Small intestine (tissue), 7 donors: ENCODE measurements at regions not wholly inside any gene's neighbourhood (a gene's known extent, or its start where the extent isn't known, plus 50 kb on each side); places are given as distances from the start of the nearest gene placed in this dataset.
"Not testable (repeated sequence)": the region's sequence is repeated elsewhere in the genome, so short reads cannot be mapped to it uniquely, and the experiment has no call there.

ENCODE experiments used
- DNase-seq, 2 donors: peaks; one replicate each; pipeline versions ENCODE4 v3.0.0 to v3.0.0-alpha.2; 2013
- FAIRE-seq: peaks from 2 replicates; lab custom pipeline; 2012; peaks lifted over from hg19 to GRCh38; lab: Jason Lieb, UNC
- H3K27ac ChIP-seq, 3 donors: one replicate each; pipeline ENCODE4 v1.5.1; 2013; ENCODE audit warnings: low read length in 2 of 3, mild to moderate bottlenecking in 2 of 3, control low read depth in 1 of 3, inconsistent platforms in 1 of 3, low read depth in 1 of 3, moderate library complexity in 1 of 3
- H3K27me3 ChIP-seq, 3 donors: one replicate each; pipeline ENCODE4 v1.6.1; 2013; ENCODE audit warnings: low read length in 3 of 3, inconsistent platforms in 1 of 3; ENCODE audit not compliant: control insufficient read depth in 3 of 3, insufficient read depth in 3 of 3
- H3K36me3 ChIP-seq, 3 donors: one replicate each; pipeline ENCODE4 v1.6.1; 2013; ENCODE audit warnings: low read length in 3 of 3, inconsistent platforms in 1 of 3, low read depth in 1 of 3, mild to moderate bottlenecking in 1 of 3, moderate library complexity in 1 of 3; ENCODE audit not compliant: control insufficient read depth in 3 of 3, insufficient read depth in 2 of 3
- H3K4me1 ChIP-seq, 3 donors: one replicate each; pipeline ENCODE4 v1.6.1; 2013; ENCODE audit warnings: low read length in 2 of 3, inconsistent platforms in 1 of 3, low read depth in 1 of 3, mild to moderate bottlenecking in 1 of 3, moderate library complexity in 1 of 3; ENCODE audit not compliant: control insufficient read depth in 3 of 3, insufficient read depth in 2 of 3
- H3K4me3 ChIP-seq, 3 donors: one replicate each; pipeline ENCODE4 v1.5.1; 2013; ENCODE audit warnings: low read length in 3 of 3, control low read depth in 1 of 3, inconsistent platforms in 1 of 3, low read depth in 1 of 3, mild to moderate bottlenecking in 1 of 3, moderate library complexity in 1 of 3
- H3K9me3 ChIP-seq, 2 donors: one replicate each; pipeline ENCODE4 v1.6.1; 2013; ENCODE audit warnings: low read depth in 1 of 2, low read length in 1 of 2; ENCODE audit not compliant: control insufficient read depth in 2 of 2, insufficient read depth in 1 of 2
- WGBS, 3 donors: extraction: QIAGEN DNeasy Blood & Tissue Kit; methylation state at CpG; one replicate each; pipeline ENCODE4 v1.1.7; 2013; 5-methylcytosine and 5-hydroxymethylcytosine counted together
- donor health status: healthy with polysubstance abuse.
- donor health status: control.
- donor health status: control.
- donor health status: Bipolar disorder and iron deficiency.
- donor health status: healthy.

DNA sequence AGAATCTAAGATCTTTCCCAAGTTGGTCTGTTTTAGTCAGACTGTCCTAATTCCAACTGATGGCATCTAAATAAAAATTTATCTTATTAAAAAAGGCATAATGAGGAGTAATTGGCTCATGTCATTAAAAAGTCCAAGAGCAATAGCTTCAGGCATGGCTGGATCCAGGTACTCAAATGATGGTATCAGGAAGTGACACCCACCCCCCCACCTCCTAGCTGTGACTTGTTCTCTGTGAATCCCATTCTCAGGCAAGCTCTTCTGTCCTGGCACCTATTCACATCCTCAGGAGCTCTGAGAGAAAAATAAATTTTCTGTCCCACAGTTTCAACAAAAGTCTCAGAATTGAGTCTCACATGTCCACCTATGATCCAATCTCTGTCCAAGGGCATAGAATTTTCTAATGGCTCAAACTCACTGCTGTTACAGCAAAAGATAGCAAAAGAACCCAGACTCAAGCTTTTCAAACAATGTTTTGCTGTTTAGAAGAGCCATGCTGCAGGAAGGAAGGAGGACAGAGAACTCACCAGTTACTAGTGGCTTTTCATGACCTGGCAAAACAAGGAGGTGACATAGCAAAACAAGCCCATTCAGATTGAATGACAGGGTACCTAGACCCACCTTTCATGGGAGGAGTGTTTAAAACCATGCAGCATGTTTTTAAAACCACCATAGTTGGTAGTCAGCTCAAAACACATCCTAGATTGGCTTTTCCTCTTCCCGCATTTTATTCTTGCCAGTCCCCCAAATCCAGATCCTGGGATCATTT, 496.1 kb downstream of the PREX1 start:
- no peak for DNase-seq
- Histone ChIP-seq H3K4me3 (no peak overlapping the region), H3K4me1 (no peaks in the 10 kb centered on the region), H3K27me3 (no peaks in the 10 kb centered on the region), H3K9me3 (no peaks in the 10 kb centered on the region), H3K36me3 (no peaks in the 10 kb centered on the region), H3K27ac (no peak overlapping the region)
- no peak for FAIRE-seq
- 82 to 96% (median 86%) methylated on average over 1 of the region's 1 CpG for WGBS, 3 donors

DNA sequence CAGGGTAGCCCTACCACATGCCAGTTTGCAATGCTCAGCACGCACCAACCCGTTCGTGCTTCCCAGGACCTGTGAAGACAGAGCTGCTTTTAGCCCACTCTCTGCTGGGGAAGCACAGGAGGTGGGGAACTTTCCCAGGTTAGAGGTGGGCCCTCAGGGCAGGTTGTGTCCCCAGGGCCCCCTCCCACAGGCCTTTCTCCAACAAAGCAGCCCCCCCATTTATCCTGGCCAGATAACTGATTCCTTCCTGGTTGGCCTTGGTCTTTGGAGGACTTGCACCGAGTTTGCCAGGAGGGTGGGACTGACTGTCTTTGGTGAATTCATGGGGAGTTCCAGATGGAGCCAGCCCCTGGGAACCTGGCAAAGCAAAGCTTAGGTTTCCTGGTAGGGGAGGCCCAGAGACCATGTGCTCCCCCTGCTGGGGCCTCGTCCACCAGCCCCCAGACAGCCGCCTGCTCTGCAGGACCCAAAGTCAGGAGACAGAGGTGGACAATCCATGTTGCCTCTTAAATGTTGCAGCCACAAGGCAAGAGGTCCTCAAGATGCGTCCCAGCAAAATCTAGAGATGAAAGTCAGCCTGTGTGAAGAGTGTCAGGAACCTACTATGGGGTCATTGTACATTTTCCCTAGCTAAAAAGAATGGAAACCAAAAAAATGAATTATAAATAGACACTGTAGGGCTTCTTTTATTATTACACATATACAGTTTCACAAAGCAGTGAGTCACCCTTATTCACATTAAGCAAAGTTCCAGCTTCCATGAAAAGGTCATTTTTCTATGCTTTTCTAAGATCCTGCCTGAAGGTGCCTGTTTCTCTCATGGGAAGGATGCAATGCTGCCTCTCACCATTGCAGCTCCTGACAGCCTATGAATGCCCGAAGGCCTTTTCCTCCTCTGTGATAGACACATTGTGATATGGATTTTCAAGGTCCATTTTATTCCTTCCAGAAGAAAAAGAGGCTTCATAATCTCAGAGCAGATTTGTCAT, 497.8 kb downstream of the PREX1 start:
- Histone ChIP-seq H3K27me3 (no peaks in the 10 kb centered on the region), H3K9me3 (no peaks in the 10 kb centered on the region), H3K4me3 (no peak overlapping the region), H3K27ac (no peak overlapping the region), H3K36me3 (no peaks in the 10 kb centered on the region), H3K4me1 (no peaks in the 10 kb centered on the region)
- WGBS, 3 donors: 65 to 77% (median 66%) methylated on average over 8 of the region's 8 CpGs
- no peak for FAIRE-seq
- DNase-seq: peak; percentile 5 to 17

DNA sequence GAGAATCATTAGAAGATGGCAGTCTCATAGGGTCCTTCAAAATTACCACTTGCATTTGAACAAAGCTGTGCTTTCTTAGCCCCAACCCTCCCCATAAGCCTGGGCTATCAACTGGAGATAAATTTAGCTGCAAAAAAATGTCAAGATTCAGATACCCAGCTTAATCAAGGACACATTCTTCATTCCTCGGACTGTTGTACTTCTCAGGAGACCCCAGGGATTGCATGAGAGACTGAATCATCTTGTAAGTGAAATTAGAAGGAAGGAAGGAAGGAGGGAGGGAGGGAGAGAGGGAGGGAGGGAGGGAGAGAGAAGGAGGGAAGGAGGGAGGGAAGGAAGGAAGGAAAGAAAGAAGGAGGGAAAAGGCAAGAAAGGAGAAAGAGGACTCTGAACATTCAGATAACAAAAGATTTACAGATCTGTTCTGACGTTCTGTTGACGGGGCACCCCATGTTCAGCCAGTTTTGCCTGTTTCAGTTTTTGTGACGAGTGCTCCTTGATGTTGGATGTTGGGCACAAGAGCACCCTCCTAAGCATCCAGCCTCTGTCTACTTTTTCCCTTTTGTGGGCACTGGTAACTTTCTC, 498.7 kb downstream of the PREX1 start:
- Histone ChIP-seq H3K4me3 (no peak overlapping the region), H3K36me3 (no peaks in the 10 kb centered on the region), H3K27me3 (no peaks in the 10 kb centered on the region), H3K9me3 (no peaks in the 10 kb centered on the region), H3K27ac (no peak overlapping the region), H3K4me1 (no peaks in the 10 kb centered on the region)
- FAIRE-seq (no peak), DNase-seq (no peak)
- WGBS, 3 donors: 52 to 60% (median 55%) methylated on average over 4 of the region's 4 CpGs

DNA sequence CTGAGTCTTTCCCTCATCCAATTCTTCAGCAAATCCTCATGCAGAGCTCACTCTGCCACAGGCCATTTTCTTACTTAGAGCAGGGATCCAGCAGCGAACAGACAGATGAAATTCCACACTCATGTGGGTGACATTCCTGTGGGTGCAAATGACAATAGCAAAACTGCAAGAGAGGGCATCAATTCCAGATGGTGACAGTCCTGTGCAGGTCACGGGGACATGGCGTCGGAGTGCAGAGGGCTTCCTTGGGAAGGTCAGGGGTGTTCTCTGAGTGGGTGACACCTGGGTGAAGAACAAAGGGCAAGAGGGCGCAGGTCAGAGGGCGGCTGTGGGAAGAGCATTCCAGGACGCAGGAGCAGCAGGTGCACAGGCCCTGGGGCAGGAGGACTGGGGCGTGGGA, 500.0 kb downstream of the PREX1 start:
- DNase-seq, H3K9me3 ChIP-seq, H3K4me3 ChIP-seq, FAIRE-seq, H3K27ac ChIP-seq, H3K27me3 ChIP-seq, H3K4me1 ChIP-seq, H3K36me3 ChIP-seq: not testable (repeated sequence)
- WGBS, 3 donors: 57 to 85% (median 71%) methylated on average over 8 of the region's 8 CpGs

DNA sequence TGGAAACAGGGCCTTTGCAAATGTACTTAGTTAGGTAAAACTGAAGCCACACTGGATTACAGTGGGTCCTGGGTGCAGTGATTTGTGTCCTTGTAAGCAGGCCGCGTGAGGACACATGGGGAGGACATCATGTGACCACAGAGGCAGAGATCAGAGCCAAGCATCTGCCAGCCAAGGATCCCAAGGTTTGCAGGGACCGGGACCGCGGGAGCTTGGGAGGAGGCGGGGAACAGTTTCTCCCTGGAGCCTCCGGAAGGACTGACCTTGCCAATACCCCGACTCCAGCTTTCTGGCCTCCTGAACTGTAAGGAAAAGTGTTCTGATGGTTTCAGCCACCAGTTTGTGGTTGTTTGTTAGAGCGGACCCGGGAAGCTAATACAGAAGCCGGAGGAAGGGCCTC, 500.9 kb downstream of the PREX1 start:
- 63 to 76% (median 72%) methylated on average over 11 of the region's 11 CpGs for WGBS, 3 donors
- Histone ChIP-seq H3K36me3 (no peaks in the 10 kb centered on the region), H3K4me1 (no peaks in the 10 kb centered on the region), H3K27me3 (no peaks in the 10 kb centered on the region), H3K27ac (no peak overlapping the region), H3K9me3 (no peaks in the 10 kb centered on the region), H3K4me3 (no peak overlapping the region)
- no peak for DNase-seq
- no peak for FAIRE-seq

DNA sequence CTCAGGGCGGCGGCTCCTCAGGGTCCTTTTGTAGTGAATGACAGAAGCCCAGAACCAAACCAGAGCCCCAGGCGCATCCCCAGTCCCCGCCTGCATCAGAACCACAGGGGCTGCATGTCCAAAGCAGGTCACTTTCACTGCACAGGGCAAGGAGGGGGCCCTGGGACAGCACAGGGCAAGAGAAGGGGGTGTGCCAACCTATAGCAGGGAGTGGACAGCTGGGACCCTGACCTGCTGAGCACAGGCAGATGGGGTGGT, 501.4 kb downstream of the PREX1 start:
- Histone ChIP-seq H3K4me1 (no peaks in the 10 kb centered on the region), H3K27ac (no peak overlapping the region), H3K9me3 (no peaks in the 10 kb centered on the region), H3K4me3 (no peak overlapping the region), H3K36me3 (no peaks in the 10 kb centered on the region), H3K27me3 (no peaks in the 10 kb centered on the region)
- no peak for DNase-seq
- WGBS, 3 donors: 86 to 92% (median 89%) methylated on average over 4 of the region's 4 CpGs
- FAIRE-seq: no peak

DNA sequence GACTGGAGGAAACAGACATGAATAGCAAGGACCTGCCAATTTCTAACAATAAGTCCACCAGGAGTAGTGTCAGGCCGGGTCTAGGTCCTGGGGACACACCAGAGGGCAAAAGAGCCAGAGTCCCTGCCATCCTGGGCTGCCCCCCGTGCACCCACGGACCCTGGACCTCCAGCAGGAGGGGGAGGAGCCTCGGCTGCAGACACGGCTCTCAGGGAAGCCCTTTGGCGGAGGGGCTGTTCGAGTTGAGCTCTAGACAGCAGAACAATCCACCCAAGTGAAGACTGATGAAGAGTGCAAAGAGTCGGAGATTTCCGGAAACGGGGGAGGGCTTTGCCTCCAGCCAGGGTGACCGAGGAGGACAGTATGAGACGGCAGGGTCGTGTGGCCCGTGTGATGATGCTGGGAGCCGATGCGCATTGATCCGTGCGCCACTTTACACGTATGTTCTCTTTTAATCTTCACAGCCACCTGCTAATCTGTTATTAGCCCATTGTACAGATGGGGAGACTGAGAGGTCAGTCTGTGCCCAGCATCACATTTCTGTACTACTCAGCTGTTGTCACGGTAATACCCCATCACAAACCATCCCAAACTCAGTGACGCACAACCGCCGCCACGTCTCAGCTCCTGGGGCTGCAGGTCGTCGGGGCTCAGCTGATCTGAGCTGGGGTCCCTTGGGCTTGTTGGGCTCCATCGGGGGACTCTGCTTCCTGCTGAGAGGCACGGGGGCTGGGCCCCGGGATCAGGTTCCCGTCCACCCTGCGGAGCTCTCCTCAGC, 502.0 kb downstream of the PREX1 start:
- Histone ChIP-seq H3K36me3 (no peaks in the 10 kb centered on the region), H3K27ac (no peak overlapping the region), H3K4me3 (no peak overlapping the region), H3K27me3 (no peaks in the 10 kb centered on the region), H3K9me3 (no peaks in the 10 kb centered on the region), H3K4me1 (no peaks in the 10 kb centered on the region)
- DNase-seq (no peak), FAIRE-seq (no peak)
- WGBS, 3 donors: 77 to 87% (median 80%) methylated on average over 31 of the region's 31 CpGs

DNA sequence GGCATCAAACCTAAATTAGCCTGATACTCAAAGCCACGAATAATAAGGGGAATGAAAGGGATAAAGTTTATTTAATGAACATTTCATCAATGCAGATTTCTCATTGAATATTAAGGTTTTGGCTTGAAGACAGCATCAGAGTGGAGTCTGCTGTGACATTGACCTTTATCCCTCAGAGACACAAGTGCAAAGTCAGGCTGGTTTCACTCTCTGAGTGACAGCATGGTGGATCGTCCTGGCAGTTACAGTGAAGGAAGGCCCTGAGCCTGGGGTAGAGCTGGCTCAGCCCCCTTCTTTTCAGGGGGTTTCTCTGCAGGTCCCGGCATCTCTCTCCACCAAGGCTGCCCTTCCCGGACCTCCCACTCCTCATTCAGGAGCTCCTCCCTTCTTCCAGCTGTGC, 503.1 kb downstream of the PREX1 start:
- H3K4me3 ChIP-seq: no peak overlapping the region
- H3K27ac ChIP-seq: no peak overlapping the region
- no peaks in the 10 kb centered on the region for H3K36me3 ChIP-seq
- no peaks in the 10 kb centered on the region for H3K27me3 ChIP-seq
- WGBS, 3 donors: 51 to 78% (median 62%) methylated on average over 4 of the region's 4 CpGs
- DNase-seq (no peak), FAIRE-seq (no peak)
- H3K9me3 ChIP-seq: no peaks in the 10 kb centered on the region
- H3K4me1 ChIP-seq: no peaks in the 10 kb centered on the region
